KMS-11 (cell line): ENCODE measurements at regions not wholly inside any gene's neighbourhood (a gene's known extent, or its start where the extent isn't known, plus 50 kb on each side); places are given as distances from the start of the nearest gene placed in this dataset.

Experiments used
- H2AFZ ChIP-seq: fragments of 200-600 bp; sonication (generic); 2 replicates; pipeline ENCODE4 v1.6.1; 2016; ENCODE audit warnings: antibody characterized with exemption, mixed run types, low read depth
- H3K27ac ChIP-seq: fragments of 200-600 bp; sonication (generic); 2 replicates; pipeline ENCODE4 v1.6.1; 2016; ENCODE audit warnings: mild to moderate bottlenecking, mixed run types
- H3K27me3 ChIP-seq: fragments of 200-600 bp; sonication (generic); 2 replicates; pipeline ENCODE4 v1.6.1; 2017; ENCODE audit warnings: mild to moderate bottlenecking, low read depth, mixed run types, moderate library complexity; ENCODE audit not compliant: insufficient read depth
- H3K36me3 ChIP-seq: fragments of 200-600 bp; sonication (generic); 2 replicates; pipeline ENCODE4 v1.6.1; 2017; ENCODE audit warnings: mild to moderate bottlenecking, mixed run types; ENCODE audit not compliant: insufficient read depth
- H3K4me1 ChIP-seq: fragments of 200-600 bp; sonication (generic); 2 replicates; pipeline ENCODE4 v1.6.1; 2016; ENCODE audit warnings: mild to moderate bottlenecking, low read depth, mixed run types; ENCODE audit not compliant: poor library complexity, severe bottlenecking
- H3K4me2 ChIP-seq: fragments of 200-600 bp; sonication (generic); 2 replicates; pipeline ENCODE4 v1.7.0; 2016; ENCODE audit warnings: mild to moderate bottlenecking, mixed run types
- H3K4me3 ChIP-seq: fragments of 200-600 bp; sonication (generic); IDR thresholded peaks from 2 replicates; pipeline ENCODE4 v1.6.1; 2017; ENCODE audit warnings: low read depth, low read length, mixed read lengths; ENCODE audit not compliant: insufficient read depth
- H3K79me2 ChIP-seq: fragments of 200-600 bp; sonication (generic); 2 replicates; pipeline ENCODE4 v1.6.1; 2016; ENCODE audit warnings: low read depth, mixed run types; ENCODE audit not compliant: insufficient read depth
- H3K9ac ChIP-seq: fragments of 200-600 bp; sonication (generic); 2 replicates; pipeline ENCODE4 v1.6.1; 2016; ENCODE audit warnings: mild to moderate bottlenecking, mixed run types
- H4K20me1 ChIP-seq: fragments of 200-600 bp; sonication (generic); 2 replicates; pipeline ENCODE4 v1.6.1; 2016; ENCODE audit warnings: mild to moderate bottlenecking, mixed run types; ENCODE audit not compliant: insufficient read depth
- TF ChIP-seq, protein P1 (sequence below): fragments of 200-600 bp; sonication (generic); conservative IDR thresholded peaks from 2 replicates; pipeline ENCODE4 v1.6.1; 2017; ENCODE audit warnings: low read depth, mild to moderate bottlenecking, antibody characterized with exemption, low read length, moderate library complexity, mixed read lengths

DNA sequence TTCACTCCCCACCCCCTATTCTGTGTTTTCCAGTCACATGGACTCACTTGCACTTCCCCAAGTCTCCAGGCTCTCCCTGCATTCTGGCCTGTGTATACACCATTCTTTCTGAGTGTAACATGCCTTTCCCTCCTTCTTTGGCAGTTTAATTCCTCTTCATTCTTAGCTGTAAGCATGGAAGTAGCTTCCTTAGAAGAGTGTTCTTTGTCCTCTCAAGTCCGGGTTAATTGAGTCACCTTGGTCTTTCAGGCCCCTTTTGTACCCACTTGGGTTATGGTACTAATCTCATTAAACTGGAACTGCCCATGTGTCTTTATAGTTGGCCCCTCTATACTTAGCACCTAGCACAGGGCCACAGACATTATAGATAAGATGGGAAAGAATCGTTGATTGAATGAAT lies 525.3 kb upstream of the ADGRL4 start:
- Histone ChIP-seq H3K36me3 (no peaks in the 10 kb centered on the region), H4K20me1 (no peaks in the 10 kb centered on the region), H3K4me2 (no peak overlapping the region), H3K79me2 (no peaks in the 10 kb centered on the region), H2AFZ (no peak overlapping the region), H3K9ac (no peak overlapping the region), H3K27me3 (no peaks in the 10 kb centered on the region), H3K27ac (no peak overlapping the region), H3K4me1 (no peaks in the 10 kb centered on the region), H3K4me3 (no peak overlapping the region)
- TF ChIP-seq, protein P1, sequence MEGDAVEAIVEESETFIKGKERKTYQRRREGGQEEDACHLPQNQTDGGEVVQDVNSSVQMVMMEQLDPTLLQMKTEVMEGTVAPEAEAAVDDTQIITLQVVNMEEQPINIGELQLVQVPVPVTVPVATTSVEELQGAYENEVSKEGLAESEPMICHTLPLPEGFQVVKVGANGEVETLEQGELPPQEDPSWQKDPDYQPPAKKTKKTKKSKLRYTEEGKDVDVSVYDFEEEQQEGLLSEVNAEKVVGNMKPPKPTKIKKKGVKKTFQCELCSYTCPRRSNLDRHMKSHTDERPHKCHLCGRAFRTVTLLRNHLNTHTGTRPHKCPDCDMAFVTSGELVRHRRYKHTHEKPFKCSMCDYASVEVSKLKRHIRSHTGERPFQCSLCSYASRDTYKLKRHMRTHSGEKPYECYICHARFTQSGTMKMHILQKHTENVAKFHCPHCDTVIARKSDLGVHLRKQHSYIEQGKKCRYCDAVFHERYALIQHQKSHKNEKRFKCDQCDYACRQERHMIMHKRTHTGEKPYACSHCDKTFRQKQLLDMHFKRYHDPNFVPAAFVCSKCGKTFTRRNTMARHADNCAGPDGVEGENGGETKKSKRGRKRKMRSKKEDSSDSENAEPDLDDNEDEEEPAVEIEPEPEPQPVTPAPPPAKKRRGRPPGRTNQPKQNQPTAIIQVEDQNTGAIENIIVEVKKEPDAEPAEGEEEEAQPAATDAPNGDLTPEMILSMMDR: no peak

GRCh38 chr1:79530476-79530875 lies 523.9 kb upstream of the ADGRL4 start:
- Histone ChIP-seq H3K4me2 (no peak overlapping the region), H3K36me3 (no peaks in the 10 kb centered on the region), H3K4me1 (no peaks in the 10 kb centered on the region), H2AFZ (no peak overlapping the region), H3K27ac (no peak overlapping the region), H3K27me3 (no peaks in the 10 kb centered on the region), H4K20me1 (no peaks in the 10 kb centered on the region), H3K4me3 (no peak overlapping the region), H3K79me2 (no peaks in the 10 kb centered on the region), H3K9ac (no peak overlapping the region)
- TF ChIP-seq, protein P1: no peak

DNA sequence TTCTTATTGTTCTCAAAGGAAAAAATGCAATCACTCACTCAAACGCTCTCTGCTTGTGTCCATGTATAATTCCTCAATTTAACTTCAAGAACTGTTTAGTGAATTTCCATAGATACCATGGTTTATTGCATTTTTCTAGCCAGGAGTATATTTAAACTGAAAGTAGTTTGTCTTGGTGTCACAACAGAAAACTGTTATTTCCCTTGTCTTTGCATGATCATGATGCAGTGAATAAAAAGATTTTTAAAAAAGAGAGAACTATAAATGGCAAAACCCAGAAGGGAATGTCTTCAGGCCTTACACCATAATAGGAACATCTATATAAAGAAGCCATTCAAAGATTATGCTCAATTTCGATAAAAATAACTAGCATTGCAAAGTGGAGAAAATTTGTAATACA lies 523.5 kb upstream of the ADGRL4 start:
- no peak overlapping the region for H3K4me2 ChIP-seq
- H3K36me3 ChIP-seq: no peaks in the 10 kb centered on the region
- H3K79me2 ChIP-seq: no peaks in the 10 kb centered on the region
- no peak overlapping the region for H3K4me3 ChIP-seq
- H3K4me1 ChIP-seq: no peaks in the 10 kb centered on the region
- H4K20me1 ChIP-seq: no peaks in the 10 kb centered on the region
- no peak overlapping the region for H3K27ac ChIP-seq
- no peaks in the 10 kb centered on the region for H3K27me3 ChIP-seq
- no peak overlapping the region for H3K9ac ChIP-seq
- TF ChIP-seq, protein P1: no peak
- no peak overlapping the region for H2AFZ ChIP-seq

- Histone ChIP-seq H3K36me3 (no peaks in the 10 kb centered on the region), H3K27ac (no peak overlapping the region), H2AFZ (no peak overlapping the region), H4K20me1 (no peaks in the 10 kb centered on the region), H3K4me1 (peaks cover 24% of the 10 kb centered on the region), H3K4me2 (no peak overlapping the region), H3K9ac (no peak overlapping the region), H3K79me2 (no peaks in the 10 kb centered on the region), H3K4me3 (no peak overlapping the region), H3K27me3 (no peaks in the 10 kb centered on the region)
- TF ChIP-seq, protein P1: no peak
These were observed 517.6 kb upstream of the ADGRL4 start for GRCh38 chr1:79524126-79524525.
